ENCODE measurements at regions not wholly inside any gene's neighbourhood (a gene's known extent, or its start where the extent isn't known, plus 50 kb on each side); places are given as distances from the start of the nearest gene placed in this dataset.

DNA sequence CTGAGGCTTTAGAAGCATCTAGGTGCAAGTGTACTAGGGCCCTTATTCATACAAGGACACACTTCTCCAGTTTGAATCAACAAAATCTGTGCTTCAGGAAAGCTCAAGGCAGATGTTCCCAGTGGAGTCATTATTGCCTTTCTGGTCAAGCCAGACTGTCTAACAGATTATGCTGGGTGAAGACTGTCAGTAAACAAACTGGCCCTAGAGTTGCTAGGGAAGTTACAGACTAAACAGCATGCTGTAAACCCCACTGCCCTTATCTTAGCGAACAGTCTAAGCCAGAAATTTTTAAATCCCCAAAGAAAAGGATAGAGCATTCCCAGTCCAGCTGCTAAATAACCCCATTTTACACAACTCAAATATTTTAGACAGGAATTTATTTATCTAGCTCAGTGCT lies 1701.3 kb upstream of the PRR20A start:
- TF ChIP-seq, protein P1, sequence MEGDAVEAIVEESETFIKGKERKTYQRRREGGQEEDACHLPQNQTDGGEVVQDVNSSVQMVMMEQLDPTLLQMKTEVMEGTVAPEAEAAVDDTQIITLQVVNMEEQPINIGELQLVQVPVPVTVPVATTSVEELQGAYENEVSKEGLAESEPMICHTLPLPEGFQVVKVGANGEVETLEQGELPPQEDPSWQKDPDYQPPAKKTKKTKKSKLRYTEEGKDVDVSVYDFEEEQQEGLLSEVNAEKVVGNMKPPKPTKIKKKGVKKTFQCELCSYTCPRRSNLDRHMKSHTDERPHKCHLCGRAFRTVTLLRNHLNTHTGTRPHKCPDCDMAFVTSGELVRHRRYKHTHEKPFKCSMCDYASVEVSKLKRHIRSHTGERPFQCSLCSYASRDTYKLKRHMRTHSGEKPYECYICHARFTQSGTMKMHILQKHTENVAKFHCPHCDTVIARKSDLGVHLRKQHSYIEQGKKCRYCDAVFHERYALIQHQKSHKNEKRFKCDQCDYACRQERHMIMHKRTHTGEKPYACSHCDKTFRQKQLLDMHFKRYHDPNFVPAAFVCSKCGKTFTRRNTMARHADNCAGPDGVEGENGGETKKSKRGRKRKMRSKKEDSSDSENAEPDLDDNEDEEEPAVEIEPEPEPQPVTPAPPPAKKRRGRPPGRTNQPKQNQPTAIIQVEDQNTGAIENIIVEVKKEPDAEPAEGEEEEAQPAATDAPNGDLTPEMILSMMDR (IDR thresholded peaks at IDR 0.05; ENCODE audit: poor library complexity, severe bottlenecking) = no peak
- no peak for TF ChIP-seq EP300 (conservative IDR thresholded peaks at IDR 0.05; ENCODE audit: poor library complexity, severe bottlenecking)
- no peak for TF ChIP-seq MXI1 (conservative IDR thresholded peaks at IDR 0.05; ENCODE audit: poor library complexity, severe bottlenecking)
- TF ChIP-seq SMC3 (conservative IDR thresholded peaks at IDR 0.05; ENCODE audit: poor library complexity) = no peak
- TF ChIP-seq EZH2 (IDR thresholded peaks at IDR 0.05; ENCODE audit: borderline replicate concordance, insufficient read depth, low read length, poor library complexity, severe bottlenecking) = no peak
- TF ChIP-seq RAD21 (conservative IDR thresholded peaks at IDR 0.05) = no peak
- no peak for TF ChIP-seq POLR2AphosphoS5 (IDR thresholded peaks at IDR 0.05)
- TF ChIP-seq, protein P2, sequence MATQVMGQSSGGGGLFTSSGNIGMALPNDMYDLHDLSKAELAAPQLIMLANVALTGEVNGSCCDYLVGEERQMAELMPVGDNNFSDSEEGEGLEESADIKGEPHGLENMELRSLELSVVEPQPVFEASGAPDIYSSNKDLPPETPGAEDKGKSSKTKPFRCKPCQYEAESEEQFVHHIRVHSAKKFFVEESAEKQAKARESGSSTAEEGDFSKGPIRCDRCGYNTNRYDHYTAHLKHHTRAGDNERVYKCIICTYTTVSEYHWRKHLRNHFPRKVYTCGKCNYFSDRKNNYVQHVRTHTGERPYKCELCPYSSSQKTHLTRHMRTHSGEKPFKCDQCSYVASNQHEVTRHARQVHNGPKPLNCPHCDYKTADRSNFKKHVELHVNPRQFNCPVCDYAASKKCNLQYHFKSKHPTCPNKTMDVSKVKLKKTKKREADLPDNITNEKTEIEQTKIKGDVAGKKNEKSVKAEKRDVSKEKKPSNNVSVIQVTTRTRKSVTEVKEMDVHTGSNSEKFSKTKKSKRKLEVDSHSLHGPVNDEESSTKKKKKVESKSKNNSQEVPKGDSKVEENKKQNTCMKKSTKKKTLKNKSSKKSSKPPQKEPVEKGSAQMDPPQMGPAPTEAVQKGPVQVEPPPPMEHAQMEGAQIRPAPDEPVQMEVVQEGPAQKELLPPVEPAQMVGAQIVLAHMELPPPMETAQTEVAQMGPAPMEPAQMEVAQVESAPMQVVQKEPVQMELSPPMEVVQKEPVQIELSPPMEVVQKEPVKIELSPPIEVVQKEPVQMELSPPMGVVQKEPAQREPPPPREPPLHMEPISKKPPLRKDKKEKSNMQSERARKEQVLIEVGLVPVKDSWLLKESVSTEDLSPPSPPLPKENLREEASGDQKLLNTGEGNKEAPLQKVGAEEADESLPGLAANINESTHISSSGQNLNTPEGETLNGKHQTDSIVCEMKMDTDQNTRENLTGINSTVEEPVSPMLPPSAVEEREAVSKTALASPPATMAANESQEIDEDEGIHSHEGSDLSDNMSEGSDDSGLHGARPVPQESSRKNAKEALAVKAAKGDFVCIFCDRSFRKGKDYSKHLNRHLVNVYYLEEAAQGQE (IDR thresholded peaks at IDR 0.05; ENCODE audit: borderline replicate concordance) = no peak
- no peak for TF ChIP-seq TAF1 (IDR thresholded peaks at IDR 0.05; ENCODE audit: low read depth)

DNA sequence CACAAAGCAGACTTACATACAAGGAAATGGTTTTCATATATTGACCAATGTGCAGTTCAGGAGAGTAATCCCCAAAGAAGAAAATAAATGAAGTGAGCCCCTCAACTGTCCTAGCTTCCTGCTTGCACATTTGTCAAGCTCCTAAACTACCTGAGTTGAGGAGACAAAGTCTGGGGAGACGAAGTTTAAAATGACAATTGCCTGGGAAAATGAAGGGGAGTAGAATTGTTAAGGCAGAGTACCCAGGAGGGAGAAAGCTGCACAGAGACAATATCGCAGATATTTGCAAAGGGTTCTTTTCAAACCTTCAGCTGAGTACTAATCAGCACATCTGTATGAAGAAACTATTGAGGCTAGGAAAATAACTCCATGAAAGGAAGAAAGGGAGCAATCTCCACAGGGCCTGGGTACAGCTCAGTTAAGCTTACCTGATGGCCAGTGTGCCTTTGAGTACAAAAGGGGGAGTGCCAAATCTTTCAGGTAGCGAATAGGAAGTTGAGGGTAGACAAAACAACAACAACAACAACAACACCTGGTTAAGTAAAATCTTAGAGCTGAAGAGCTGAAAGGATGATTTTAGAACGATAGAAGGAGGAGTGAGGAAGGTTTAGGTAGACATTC lies 1700.1 kb upstream of the PRR20A start:
- H3K9ac ChIP-seq (ENCODE audit: low read length) = no peak overlapping the region
- H4K20me1 ChIP-seq (ENCODE audit: insufficient read depth) = no peaks in the 10 kb centered on the region
- H3K9me2 ChIP-seq (ENCODE audit: insufficient read depth, low read length) = no peaks in the 10 kb centered on the region
- H3K4me2 ChIP-seq (ENCODE audit: low read length) = no peak overlapping the region
- H3K79me2 ChIP-seq (replicated peaks; ENCODE audit: insufficient read depth, low read length) = no peaks in the 10 kb centered on the region
- H3K4me3 ChIP-seq (ENCODE audit: low read length) = no peak overlapping the region
- no peaks in the 10 kb centered on the region for H3F3A ChIP-seq (ENCODE audit: insufficient read depth, low read length, poor library complexity, severe bottlenecking)
- no peaks in the 10 kb centered on the region for H3K36me3 ChIP-seq (ENCODE audit: insufficient read depth, low read length)
- H3K27ac ChIP-seq (ENCODE audit: low read length) = no peak overlapping the region
- no peaks in the 10 kb centered on the region for H3K9me3 ChIP-seq (ENCODE audit: low read length)
- H2AFZ ChIP-seq (ENCODE audit: low read depth, low read length) = no peak overlapping the region
- H3K27me3 ChIP-seq (ENCODE audit: insufficient read depth, low read depth, low read length) = no peaks in the 10 kb centered on the region
- TF ChIP-seq RAD21 (conservative IDR thresholded peaks at IDR 0.05) = no peak
- TF ChIP-seq, protein P1 (IDR thresholded peaks at IDR 0.05; ENCODE audit: poor library complexity, severe bottlenecking) = no peak
- no peak for TF ChIP-seq MXI1 (conservative IDR thresholded peaks at IDR 0.05; ENCODE audit: poor library complexity, severe bottlenecking)
- TF ChIP-seq POLR2AphosphoS5 (IDR thresholded peaks at IDR 0.05) = no peak
- TF ChIP-seq SMC3 (conservative IDR thresholded peaks at IDR 0.05; ENCODE audit: poor library complexity) = no peak
- TF ChIP-seq TAF1 (IDR thresholded peaks at IDR 0.05; ENCODE audit: low read depth) = no peak
- TF ChIP-seq EZH2 (IDR thresholded peaks at IDR 0.05; ENCODE audit: borderline replicate concordance, insufficient read depth, low read length, poor library complexity, severe bottlenecking) = no peak

More for the DNA sequence above, 1701.3 kb upstream of the PRR20A start:
- no peak overlapping the region for H3K27ac ChIP-seq (ENCODE audit: low read length)
- H3K27me3 ChIP-seq (ENCODE audit: insufficient read depth, low read depth, low read length) = no peaks in the 10 kb centered on the region
- H4K20me1 ChIP-seq (ENCODE audit: insufficient read depth) = no peaks in the 10 kb centered on the region
- no peak overlapping the region for H3K9ac ChIP-seq (ENCODE audit: low read length)
- no peaks in the 10 kb centered on the region for H3K79me2 ChIP-seq (replicated peaks; ENCODE audit: insufficient read depth, low read length)
- H2AFZ ChIP-seq (ENCODE audit: low read depth, low read length) = no peak overlapping the region
- no peaks in the 10 kb centered on the region for H3F3A ChIP-seq (ENCODE audit: insufficient read depth, low read length, poor library complexity, severe bottlenecking)
- no peaks in the 10 kb centered on the region for H3K36me3 ChIP-seq (ENCODE audit: insufficient read depth, low read length)
- H3K9me3 ChIP-seq (ENCODE audit: low read length) = no peaks in the 10 kb centered on the region
- no peak overlapping the region for H3K4me3 ChIP-seq (ENCODE audit: low read length)
- no peaks in the 10 kb centered on the region for H3K9me2 ChIP-seq (ENCODE audit: insufficient read depth, low read length)
- no peak overlapping the region for H3K4me2 ChIP-seq (ENCODE audit: low read length)
